ENCODE measurements at regions not wholly inside any gene's neighbourhood (a gene's known extent, or its start where the extent isn't known, plus 50 kb on each side); places are given as distances from the start of the nearest gene placed in this dataset.
"Not testable (repeated sequence)": the region's sequence is repeated elsewhere in the genome, so short reads cannot be mapped to it uniquely, and the experiment has no call there.

DNA sequence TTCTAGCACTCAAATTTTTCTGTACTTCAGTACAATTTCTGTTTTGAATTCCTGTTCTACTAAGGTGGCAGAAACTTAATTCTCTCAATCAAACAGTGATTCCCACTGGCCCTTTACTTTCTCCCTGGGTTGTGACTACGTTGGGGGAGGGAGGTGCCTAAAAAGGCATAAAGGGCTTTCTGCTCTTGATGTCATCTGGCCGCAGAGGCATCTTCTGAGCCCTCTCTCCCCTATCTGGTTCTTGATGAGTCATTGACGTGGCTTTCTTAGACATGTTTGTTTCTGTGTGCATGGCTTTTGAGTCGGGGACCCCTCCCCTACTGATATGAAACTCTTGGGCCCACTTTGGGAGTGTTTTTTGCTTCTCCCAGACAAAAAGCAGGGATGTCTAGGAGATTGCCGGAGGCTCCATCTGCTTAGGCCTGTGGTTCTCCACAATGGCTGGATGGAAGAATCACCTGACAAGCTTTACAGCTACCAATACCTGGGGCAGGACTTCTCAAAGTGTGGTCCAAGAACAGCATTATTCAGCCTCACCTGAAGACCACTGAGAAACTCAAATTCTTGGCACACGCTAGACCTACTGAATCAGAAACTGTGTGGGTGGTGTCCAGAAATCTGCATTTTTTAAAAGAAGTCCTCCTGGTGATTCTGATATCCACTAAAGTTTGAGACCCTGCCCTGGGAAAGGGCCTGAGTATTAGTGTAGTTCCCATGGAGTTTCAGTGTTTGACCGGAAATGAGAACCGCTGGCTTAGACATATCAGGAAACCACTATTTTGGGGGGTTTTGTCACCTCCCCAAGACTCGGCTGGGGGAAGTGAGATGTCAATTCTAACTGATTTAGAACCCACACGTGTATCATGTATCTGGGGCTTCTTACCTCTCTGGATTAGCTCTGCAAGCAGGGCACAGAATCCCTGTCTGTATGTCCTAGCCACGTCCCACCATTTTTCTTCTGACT is 395.7 kb upstream of the PDE3A start:
- peak in 1 of 2 donors; percentile 21 for DNase-seq (ENCODE audit: extremely low read depth in 1 of 2, low read depth in 1 of 2)

DNA sequence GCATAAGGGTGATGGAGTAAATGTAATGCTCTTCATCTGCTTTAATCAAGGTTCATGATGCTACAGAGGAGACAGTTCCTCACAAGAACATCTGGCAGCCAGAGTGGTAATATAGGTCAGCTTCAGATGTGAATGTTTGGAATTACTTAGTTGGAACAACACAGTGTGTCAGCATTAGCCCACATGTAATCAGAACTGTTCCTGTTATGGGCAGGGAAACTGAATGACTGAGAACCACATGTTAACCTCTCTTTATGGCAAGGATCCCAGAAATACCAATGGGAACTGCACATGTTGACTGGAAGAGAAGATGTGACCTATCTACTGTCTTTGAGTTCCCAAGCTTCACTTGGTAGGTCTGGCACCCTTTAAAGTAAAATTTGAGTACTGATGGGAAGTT is 390.1 kb upstream of the PDE3A start:
- DNase-seq (ENCODE audit: extremely low read depth in 1 of 2, low read depth in 1 of 2) = no peak

GRCh38 chr12:19979584-19979983 is 388.8 kb upstream of the PDE3A start:
- DNase-seq (ENCODE audit: extremely low read depth in 1 of 2, low read depth in 1 of 2) = no peak

DNA sequence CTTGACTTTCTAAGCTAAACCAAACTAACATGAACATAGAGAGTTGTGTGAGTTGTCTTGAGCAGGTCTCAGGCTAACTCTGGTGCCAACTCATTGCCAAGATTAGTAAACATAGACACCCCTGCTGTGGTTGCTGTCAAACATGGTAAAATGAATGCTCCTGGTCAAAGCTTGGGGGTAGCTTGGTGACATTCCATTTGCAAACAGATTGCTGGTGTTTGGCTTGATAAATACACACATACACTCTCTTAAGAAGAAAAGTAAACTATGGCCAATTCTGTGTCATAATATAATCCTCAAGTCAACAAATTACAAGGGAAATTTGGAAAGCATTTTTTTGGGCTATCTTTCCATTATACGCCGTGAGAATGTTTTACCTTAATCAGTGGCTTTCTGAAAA is 386.4 kb upstream of the PDE3A start:
- no peak for DNase-seq (ENCODE audit: extremely low read depth in 1 of 2, low read depth in 1 of 2)

- DNase-seq (ENCODE audit: extremely low read depth in 1 of 2, low read depth in 1 of 2) = no peak
Observed at GRCh38 chr12:19988001-19988400, 380.3 kb upstream of the PDE3A start.

- DNase-seq (ENCODE audit: extremely low read depth in 1 of 2, low read depth in 1 of 2) = no peak
Observed at GRCh38 chr12:19988459-19988873, 379.9 kb upstream of the PDE3A start.

- DNase-seq (ENCODE audit: extremely low read depth in 1 of 2, low read depth in 1 of 2) = no peak
Observed at GRCh38 chr12:19988948-19989347, 379.4 kb upstream of the PDE3A start.

- DNase-seq (ENCODE audit: extremely low read depth in 1 of 2, low read depth in 1 of 2) = no peak
Observed at GRCh38 chr12:19991146-19991545, 377.2 kb upstream of the PDE3A start.

DNA sequence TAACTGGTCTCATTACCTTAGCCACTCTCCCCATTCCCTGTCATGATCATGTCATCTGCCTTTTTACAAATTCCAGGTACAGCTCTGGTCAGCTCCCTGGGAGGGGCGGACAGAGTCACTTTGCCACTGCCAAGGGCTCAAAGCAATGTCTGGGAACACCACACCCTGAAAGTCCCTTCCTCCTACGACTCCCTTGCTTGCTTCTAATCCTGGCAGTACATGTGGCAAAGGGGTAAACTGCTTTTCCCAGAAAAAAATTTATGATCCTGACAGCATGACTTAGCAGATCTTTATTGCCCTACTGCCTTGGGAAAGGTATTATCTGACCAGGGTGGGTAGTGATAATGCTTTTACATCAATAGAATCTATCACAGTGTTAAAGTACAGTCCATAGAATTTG is 376.0 kb upstream of the PDE3A start:
- DNase-seq (ENCODE audit: extremely low read depth in 1 of 2, low read depth in 1 of 2) = no peak

DNA sequence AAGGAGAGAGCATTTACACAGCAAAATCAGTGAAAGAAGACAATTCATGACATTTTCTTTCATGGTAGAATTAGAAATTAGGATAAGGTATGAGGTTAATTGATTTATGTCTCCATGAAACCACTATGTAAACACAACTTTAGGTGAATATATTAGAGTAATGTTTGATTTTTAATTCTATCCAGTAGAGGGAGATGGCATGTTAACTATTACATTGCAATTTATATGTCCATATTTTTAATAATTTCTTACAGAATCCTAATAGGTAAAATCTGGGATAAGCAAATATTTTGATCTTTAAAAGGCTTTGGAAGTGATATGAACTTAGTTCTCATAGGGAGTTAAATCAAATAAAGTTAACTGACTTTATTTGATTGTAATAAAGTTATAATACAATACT is 373.4 kb upstream of the PDE3A start:
- DNase-seq (ENCODE audit: extremely low read depth in 1 of 2, low read depth in 1 of 2) = no peak

DNA sequence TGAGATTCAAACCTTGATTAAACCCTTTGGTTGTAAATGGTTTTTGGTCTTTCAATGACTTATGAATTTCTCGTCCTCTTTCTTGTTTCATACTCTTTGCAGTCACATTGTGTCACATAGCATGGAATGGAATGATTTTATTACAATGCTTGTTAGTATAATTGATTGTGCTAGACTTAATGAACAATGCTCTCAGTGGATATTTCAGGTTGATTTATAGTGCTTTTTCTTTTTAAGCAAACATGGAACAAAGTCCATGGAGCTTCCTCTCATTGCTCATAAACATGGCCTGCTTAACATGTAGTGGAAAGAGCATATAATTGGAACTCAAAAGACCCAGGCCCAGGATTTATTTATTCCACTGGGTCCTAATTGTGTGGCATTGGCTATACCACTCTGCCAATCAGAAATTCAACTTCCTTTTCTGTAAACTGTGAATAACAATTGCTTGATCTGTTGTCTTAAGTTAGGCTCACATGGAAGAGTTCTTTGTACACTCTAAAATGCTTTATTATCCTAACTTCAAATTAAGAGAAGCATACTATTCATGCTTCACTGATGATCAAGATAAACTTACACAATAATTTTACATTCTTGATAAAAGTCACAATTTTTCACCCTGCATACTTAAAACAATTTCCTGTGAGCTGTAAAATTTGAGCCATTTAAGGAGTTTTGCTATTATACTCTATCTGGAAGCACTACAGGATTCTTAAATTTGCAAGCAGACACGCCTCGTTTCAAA is 370.5 kb upstream of the PDE3A start:
- DNase-seq (ENCODE audit: extremely low read depth in 1 of 2, low read depth in 1 of 2) = no peak

- no peak for DNase-seq (ENCODE audit: extremely low read depth in 1 of 2, low read depth in 1 of 2)
Observed at GRCh38 chr12:19998411-19998810, 369.9 kb upstream of the PDE3A start.

- DNase-seq (ENCODE audit: extremely low read depth in 1 of 2, low read depth in 1 of 2) = no peak
Observed at GRCh38 chr12:19998961-19999804, 369.2 kb upstream of the PDE3A start.

- no peak for DNase-seq (ENCODE audit: extremely low read depth in 1 of 2, low read depth in 1 of 2)
Observed at GRCh38 chr12:19999805-20000138, 368.6 kb upstream of the PDE3A start.

DNA sequence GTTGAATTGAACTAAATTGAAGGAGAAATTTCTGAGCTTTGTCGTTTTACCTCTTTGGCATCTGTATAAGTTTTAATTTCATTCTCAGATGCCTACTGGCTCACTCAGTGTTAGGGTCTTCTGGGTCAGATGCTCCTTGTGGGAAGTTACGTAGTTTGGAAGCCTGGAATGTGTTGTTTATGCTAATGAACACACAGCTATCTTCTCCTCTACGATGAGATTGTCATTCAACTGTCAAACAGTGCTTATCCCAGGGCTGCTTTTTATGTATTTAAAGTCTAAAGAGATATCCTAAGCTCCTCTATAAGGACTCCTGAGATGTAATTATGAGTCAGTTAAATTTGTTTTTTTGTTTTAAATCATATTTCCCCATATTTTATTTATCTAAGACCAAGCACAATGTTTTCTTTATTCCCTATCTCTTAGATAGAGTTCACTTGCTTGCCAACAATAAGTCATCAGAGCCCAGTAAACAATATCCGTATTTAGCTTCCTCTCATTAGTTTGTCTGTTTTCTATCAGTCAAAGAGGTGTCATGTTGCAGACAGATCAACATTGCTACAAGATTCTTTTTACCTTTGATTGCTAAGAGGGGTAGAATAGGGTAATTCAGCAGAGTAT is 368.0 kb upstream of the PDE3A start:
- no peak for DNase-seq (ENCODE audit: extremely low read depth in 1 of 2, low read depth in 1 of 2)

- DNase-seq (ENCODE audit: extremely low read depth in 1 of 2, low read depth in 1 of 2) = no peak
Observed at GRCh38 chr12:20003252-20003651, 365.1 kb upstream of the PDE3A start.

DNA sequence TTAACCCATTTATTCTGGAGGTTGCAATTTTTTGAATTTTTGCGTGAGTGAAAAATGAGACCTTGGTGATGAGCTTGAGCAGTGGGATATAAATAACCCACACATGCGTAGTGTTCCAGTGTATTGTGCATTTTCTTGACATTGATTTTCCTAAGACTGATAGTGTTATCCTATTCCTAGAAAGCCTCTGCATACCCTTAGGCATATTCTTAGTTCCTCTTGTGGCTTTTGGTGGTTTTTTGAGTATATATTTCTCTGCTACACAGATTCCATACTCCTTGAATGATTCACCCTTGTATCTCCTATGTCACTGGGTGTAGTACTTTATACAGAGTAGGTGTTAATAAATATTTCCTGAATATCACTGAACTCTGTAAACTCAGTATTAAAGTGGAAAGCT is 363.4 kb upstream of the PDE3A start:
- DNase-seq (ENCODE audit: extremely low read depth in 1 of 2, low read depth in 1 of 2) = no peak

GRCh38 chr12:20006871-20007730 is 361.2 kb upstream of the PDE3A start:
- no peak for DNase-seq (ENCODE audit: extremely low read depth in 1 of 2, low read depth in 1 of 2)

DNA sequence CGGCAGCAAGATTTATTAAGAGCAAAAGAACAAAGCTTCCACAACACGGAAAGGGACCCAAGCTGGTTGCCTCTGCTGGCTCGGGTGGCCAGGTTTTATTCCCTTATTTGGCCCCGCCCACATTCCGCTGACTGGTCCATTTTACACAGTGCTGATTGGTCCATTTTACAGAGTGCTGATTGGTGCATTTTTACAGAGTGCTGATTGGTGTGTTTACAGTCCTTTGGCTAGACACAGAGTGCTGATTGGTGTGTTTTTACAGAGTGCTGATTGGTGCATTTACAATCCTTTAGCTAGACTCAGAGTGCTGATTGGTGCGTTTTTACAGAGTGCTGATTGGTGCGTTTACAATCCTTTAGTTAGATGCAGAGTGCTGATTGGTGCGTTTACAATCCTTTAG is 358.4 kb upstream of the PDE3A start:
- not testable (repeated sequence) for DNase-seq (ENCODE audit: extremely low read depth in 1 of 2, low read depth in 1 of 2)

DNA sequence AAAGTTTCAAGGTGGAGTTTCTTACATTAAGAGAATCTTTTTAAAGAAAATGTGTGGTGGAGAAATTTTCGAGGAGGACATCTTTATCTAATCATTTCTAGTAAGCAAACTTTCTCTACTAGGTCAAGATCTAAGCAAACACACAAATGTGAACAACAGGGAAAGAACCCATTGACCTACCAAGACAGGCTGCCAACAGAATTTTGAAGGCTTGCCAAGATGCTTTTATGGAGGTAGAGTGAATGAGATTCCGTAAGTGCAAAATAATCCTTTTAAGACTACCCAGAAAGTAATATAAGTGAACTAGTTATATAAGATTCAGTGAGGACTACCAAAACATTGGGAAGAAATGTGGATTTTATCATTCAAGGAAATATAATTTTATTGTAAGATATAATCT is 357.1 kb upstream of the PDE3A start:
- no peak for DNase-seq (ENCODE audit: extremely low read depth in 1 of 2, low read depth in 1 of 2)
